Heart left ventricle (tissue), 16 donors: ENCODE measurements at regions not wholly inside any gene's neighbourhood (a gene's known extent, or its start where the extent isn't known, plus 50 kb on each side); places are given as distances from the start of the nearest gene placed in this dataset.

Experiments
- ATAC-seq, 4 donors: fragments of 200-7000 bp; cut with Tn5 transposase; one replicate each; pipeline ENCODE4 v1.9.1; 2020 to 2022; ENCODE audit warnings: moderate library complexity in 4 of 4, mild to moderate bottlenecking in 3 of 4, moderate number of reproducible peaks in 1 of 4
- DNase-seq, 5 donors: peaks; one replicate each; pipeline ENCODE4 v3.0.0-alpha.2; 2020
- H3K27ac ChIP-seq, 12 donors: fragments of 200-600 bp; sonication (generic) in 4 of 12; one replicate each; pipeline versions ENCODE4 v1.5.0 to v1.8.0; 2016 to 2022; ENCODE audit warnings: mild to moderate bottlenecking in 2 of 12
- H3K27me3 ChIP-seq, 9 donors: fragments of 200-600 bp; sonication (generic) in 2 of 9; one replicate each; pipeline versions ENCODE4 v1.5.1 to v1.8.0; 2016 to 2022; ENCODE audit warnings: mild to moderate bottlenecking in 3 of 9
- H3K36me3 ChIP-seq, 9 donors: fragments of 200-600 bp; sonication (generic) in 2 of 9; one replicate each; pipeline versions ENCODE4 v1.5.0 to v1.8.0; 2018 to 2022; ENCODE audit warnings: mild to moderate bottlenecking in 2 of 9
- H3K4me1 ChIP-seq, 12 donors: fragments of 200-600 bp; sonication (generic) in 4 of 12; one replicate each; pipeline versions ENCODE4 v1.5.0 to v1.8.0; 2016 to 2022; ENCODE audit warnings: mild to moderate bottlenecking in 3 of 12
- H3K4me3 ChIP-seq, 12 donors: fragments of 200-600 bp; sonication (generic) in 4 of 12; one replicate each; pipeline versions ENCODE4 v1.5.0 to v1.8.0; 2017 to 2022; ENCODE audit warnings: mild to moderate bottlenecking in 9 of 12, moderate library complexity in 4 of 12
- H3K9me3 ChIP-seq, 12 donors: fragments of 200-600 bp; sonication (generic) in 4 of 12; one replicate each; pipeline versions ENCODE4 v1.5.0 to v1.8.0; 2016 to 2022; ENCODE audit warnings: mild to moderate bottlenecking in 1 of 12
- POLR2A ChIP-seq, 2 donors: fragments of 450-650 bp; IDR thresholded peaks; one replicate each; pipeline ENCODE4 v1.6.1; 2017; ENCODE audit warnings: antibody characterized with exemption in 2 of 2, mild to moderate bottlenecking in 2 of 2, moderate library complexity in 2 of 2
- WGBS, 4 donors: extraction: QIAGEN DNeasy Blood & Tissue Kit in 2 of 4; methylation state at CpG; one replicate each; pipeline versions ENCODE4 v1.1.5 to v1.1.7; 2013 to 2018; 5-methylcytosine and 5-hydroxymethylcytosine counted together
- intact Hi-C, 10 donors: fragments of 100-400 bp; cut with DNase I; formaldehyde crosslinking; loops; one replicate each; pipeline versions ENCODE4 v1.11.1 to v1.14.2; 2022
- TF ChIP-seq, protein P1 (sequence below), 12 donors: fragments of 200-600 bp; sonication (generic) in 4 of 12; IDR thresholded peaks; one replicate each; pipeline versions ENCODE4 v1.5.0 to v1.8.0; 2018 to 2022; ENCODE audit warnings: antibody characterized with exemption in 12 of 12, mild to moderate bottlenecking in 5 of 12
- donor health status: ischemic (EF 13 %, LVEDD 7.1; RV severe dilation, severe dysfunction).
- donor health status: healthy with polysubstance abuse.
- donor health status: DM: no; HTN: yes; CAD: no.
- donor health status: DM: no; HTN: no; CAD: no.
- donor health status: ischemic (EF 25% LVEDD 6.9; RV normal size, moderate dysfunction).
- donor health status: ischemic (EF 25% LVEDD 5.7; RV mildly dilated, moderate dysfunction).
- donor health status: healthy.
- donor health status: DM: yes; HTN: yes; CAD: no.
- donor health status: ischemic (EF 35%, LVEDD 5.7; RV mildly dilated, moderate dysfunction).
- donor health status: nonischemic (EF 11% LVEDD 7.7; RV severe dilation, severe dysfunction).
- donor health status: DM: yes; HTN: yes; CAD: no.
- donor health status: PGD.
- donor health status: ischemic (EF 29% LVEDD 5.4; RV normal size, mild dysfunction).
- donor health status: nonischemic (EF 23%, LVEDD 6.1; RV moderate dilation, normal function).

DNA sequence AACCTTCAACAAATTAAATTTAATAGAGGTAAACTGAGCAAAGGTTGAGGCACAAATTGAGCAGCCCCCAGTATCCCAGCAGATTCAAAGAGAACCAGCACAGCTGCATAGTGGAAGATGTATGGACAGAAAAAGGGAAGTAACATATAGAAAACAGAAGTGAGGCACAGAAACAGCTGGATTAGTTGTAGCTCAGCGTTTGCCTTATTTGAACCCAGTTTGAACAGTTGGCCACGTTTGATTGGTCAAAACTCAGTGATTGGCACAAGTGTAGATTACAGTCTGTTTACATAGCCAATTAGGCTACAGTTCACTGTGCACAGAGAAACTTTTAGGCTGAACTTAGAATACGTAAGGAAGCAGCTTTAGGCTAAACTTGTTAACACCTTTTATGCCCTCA is 315.5 kb downstream of the RMST start:
- DNase-seq (no peak), ATAC-seq (no peak)
- Histone ChIP-seq H3K9me3 (peaks cover 0 to 15% (median 5%) of the 10 kb centered on the region in 12 donors), H3K4me1 (no peaks in the 10 kb centered on the region), H3K36me3 (no peaks in the 10 kb centered on the region), H3K27me3 (no peaks in the 10 kb centered on the region), H3K4me3 (no peak overlapping the region), H3K27ac (no peak overlapping the region)
- WGBS, 4 donors: 59 to 65% (median 64%) methylated on average over 3 of the region's 3 CpGs
- no peak for TF ChIP-seq POLR2A (IDR thresholded peaks at IDR 0.05)
- TF ChIP-seq, protein P1, sequence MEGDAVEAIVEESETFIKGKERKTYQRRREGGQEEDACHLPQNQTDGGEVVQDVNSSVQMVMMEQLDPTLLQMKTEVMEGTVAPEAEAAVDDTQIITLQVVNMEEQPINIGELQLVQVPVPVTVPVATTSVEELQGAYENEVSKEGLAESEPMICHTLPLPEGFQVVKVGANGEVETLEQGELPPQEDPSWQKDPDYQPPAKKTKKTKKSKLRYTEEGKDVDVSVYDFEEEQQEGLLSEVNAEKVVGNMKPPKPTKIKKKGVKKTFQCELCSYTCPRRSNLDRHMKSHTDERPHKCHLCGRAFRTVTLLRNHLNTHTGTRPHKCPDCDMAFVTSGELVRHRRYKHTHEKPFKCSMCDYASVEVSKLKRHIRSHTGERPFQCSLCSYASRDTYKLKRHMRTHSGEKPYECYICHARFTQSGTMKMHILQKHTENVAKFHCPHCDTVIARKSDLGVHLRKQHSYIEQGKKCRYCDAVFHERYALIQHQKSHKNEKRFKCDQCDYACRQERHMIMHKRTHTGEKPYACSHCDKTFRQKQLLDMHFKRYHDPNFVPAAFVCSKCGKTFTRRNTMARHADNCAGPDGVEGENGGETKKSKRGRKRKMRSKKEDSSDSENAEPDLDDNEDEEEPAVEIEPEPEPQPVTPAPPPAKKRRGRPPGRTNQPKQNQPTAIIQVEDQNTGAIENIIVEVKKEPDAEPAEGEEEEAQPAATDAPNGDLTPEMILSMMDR (IDR thresholded peaks at IDR 0.05): no peak
- intact Hi-C loops: no loop called here

DNA sequence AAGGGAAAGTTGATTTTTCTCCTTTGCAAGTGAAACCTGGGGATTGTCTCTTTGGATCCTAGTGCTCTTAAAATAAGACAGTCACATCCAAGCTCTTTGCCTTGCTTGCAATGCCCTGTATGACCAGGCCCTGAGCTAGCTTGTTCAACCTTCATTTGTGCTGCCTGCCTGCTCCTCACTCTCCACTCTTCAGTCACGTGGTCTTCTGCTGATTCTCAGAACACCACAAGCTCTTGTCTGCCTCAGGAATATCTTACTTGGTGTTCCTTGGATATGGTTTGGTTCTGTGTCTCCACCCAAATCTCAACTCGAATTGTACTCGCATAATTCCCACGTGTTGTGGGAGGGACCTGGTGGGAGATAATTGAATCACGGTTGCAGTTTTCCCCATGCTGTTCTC is 318.7 kb downstream of the RMST start:
- no peak overlapping the region for H3K27ac ChIP-seq
- no peaks in the 10 kb centered on the region for H3K27me3 ChIP-seq
- intact Hi-C loops: no loop called here
- H3K4me3 ChIP-seq: no peak overlapping the region
- no peak for DNase-seq
- TF ChIP-seq, protein P1 (IDR thresholded peaks at IDR 0.05): no peak
- TF ChIP-seq POLR2A (IDR thresholded peaks at IDR 0.05): no peak
- no peaks in the 10 kb centered on the region for H3K36me3 ChIP-seq
- peaks cover 0 to 11% (median 1%) of the 10 kb centered on the region in 12 donors for H3K9me3 ChIP-seq
- ATAC-seq: no peak
- H3K4me1 ChIP-seq: no peaks in the 10 kb centered on the region
- WGBS, 4 donors: 71 to 80% (median 74%) methylated on average over 5 of the region's 5 CpGs

DNA sequence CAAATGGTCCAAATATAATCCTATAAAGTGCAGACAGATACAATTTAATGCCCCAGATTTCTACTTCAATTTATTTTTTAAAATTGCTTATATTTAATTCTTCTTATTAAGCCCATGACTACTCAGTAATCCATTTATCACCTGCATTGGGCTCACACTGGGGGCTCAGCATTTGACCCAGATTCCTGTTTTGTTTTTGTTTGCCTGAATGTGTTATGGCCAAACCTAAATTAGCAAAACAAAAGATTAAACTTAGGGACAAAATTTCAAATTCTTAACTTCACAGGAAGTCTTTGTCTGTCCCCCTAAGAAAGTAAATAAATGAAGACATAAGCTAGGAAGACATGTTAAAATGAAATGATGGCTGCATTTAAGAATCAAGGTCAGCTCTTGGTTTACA is 322.3 kb downstream of the RMST start:
- H3K4me3 ChIP-seq: no peak overlapping the region
- no peaks in the 10 kb centered on the region for H3K27me3 ChIP-seq
- peaks cover 0 to 3% (median 0%) of the 10 kb centered on the region in 12 donors for H3K9me3 ChIP-seq
- no peaks in the 10 kb centered on the region for H3K4me1 ChIP-seq
- DNase-seq: no peak
- intact Hi-C loops: no loop called here
- no peak for TF ChIP-seq POLR2A (IDR thresholded peaks at IDR 0.05)
- TF ChIP-seq, protein P1 (IDR thresholded peaks at IDR 0.05): no peak
- no peaks in the 10 kb centered on the region for H3K36me3 ChIP-seq
- no peak overlapping the region for H3K27ac ChIP-seq
- ATAC-seq: no peak

DNA sequence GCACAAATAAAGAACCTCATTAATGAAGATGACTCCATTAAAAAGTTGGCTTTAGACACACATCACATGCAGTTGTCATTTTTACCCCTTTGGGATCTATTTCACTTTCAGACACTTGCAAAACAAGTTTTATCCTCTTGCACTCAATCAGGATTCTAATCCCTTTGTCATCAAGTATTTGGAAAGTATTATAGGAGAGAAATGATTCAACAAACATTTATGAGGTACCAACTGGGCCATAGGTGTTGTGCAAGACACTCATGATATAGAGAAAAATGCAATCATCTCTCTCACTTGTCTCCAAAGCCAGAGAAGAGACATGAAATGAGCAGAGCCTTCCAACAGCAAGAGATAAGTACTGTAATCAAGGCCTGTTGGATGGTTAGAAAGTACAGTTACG is 327.7 kb downstream of the RMST start:
- no peaks in the 10 kb centered on the region for H3K36me3 ChIP-seq
- no peak for DNase-seq
- no peaks in the 10 kb centered on the region for H3K27me3 ChIP-seq
- H3K4me1 ChIP-seq: no peaks in the 10 kb centered on the region
- H3K4me3 ChIP-seq: no peak overlapping the region
- intact Hi-C loops: no loop called here
- 87 to 98% (median 95%) methylated on average over 1 of the region's 1 CpG for WGBS, 4 donors
- no peak for TF ChIP-seq POLR2A (IDR thresholded peaks at IDR 0.05)
- TF ChIP-seq, protein P1 (IDR thresholded peaks at IDR 0.05): no peak
- H3K9me3 ChIP-seq: peaks cover 0 to 24% (median 6%) of the 10 kb centered on the region in 12 donors
- H3K27ac ChIP-seq: no peak overlapping the region
- ATAC-seq: no peak
